K562 (cell line): ENCODE measurements at regions not wholly inside any gene's neighbourhood (a gene's known extent, or its start where the extent isn't known, plus 50 kb on each side); places are given as distances from the start of the nearest gene placed in this dataset.

Source experiments
- ATAC-seq: fragments of 200-7000 bp; cut with Tn5 transposase; 3 replicates; pipeline ENCODE4 v1.9.1; 2020; ENCODE audit warnings: moderate library complexity
- BruUV-seq: library from RNA; stranded (reverse); fragments of 400-500 nt; replicated peaks from 2 replicates; lab custom pipeline; 2021; lab: Mats Ljungman, UMichigan
- CTCF ChIA-PET: fragments of 300-600 bp; formaldehyde crosslinking; extraction: SDS; loops from one replicate; lab custom pipeline; 2021; ENCODE audit warnings: low intra/inter-chr PET ratio; lab: Yijun Ruan, JAX
- POLR2A ChIA-PET: fragments of 300-600, 350-650 bp; sonication (Branson Sonifier 250); formaldehyde crosslinking; extraction: SDS; loops from one replicate; lab custom pipeline; 2021; ENCODE audit warnings: antibody characterized with exemption, inconsistent platforms; lab: Yijun Ruan, JAX
- DNase-seq, 4 experiments: peaks; one replicate each; pipeline versions ENCODE4 v3.0.0 to v3.0.0-alpha.2; 2011 to 2018; ENCODE audit warnings: low spot score in 3 of 4, mixed read lengths in 3 of 4; ENCODE audit errors: extremely low read depth in 1 of 4
- FAIRE-seq: peaks from 2 replicates; lab custom pipeline; 2011; peaks lifted over from hg19 to GRCh38; lab: Jason Lieb, UNC
- H2AFZ ChIP-seq: 2 replicates; pipeline ENCODE4 v1.6.0; 2011; ENCODE audit warnings: low read depth, low read length, control low read depth, inconsistent platforms
- H3K27ac ChIP-seq: fragments of 200-600 bp; 3 replicates; pipeline ENCODE4 v1.8.0; 2011; ENCODE audit warnings: low read depth, mild to moderate bottlenecking, control low read depth, inconsistent platforms, low read length, moderate library complexity, mixed read lengths; ENCODE audit errors: extremely low read depth
- H3K27me3 ChIP-seq, 2 experiments: fragments of 300-600 bp in 1 of 2; 2 replicates in 1 of 2; 3 replicates in 1 of 2; pipeline versions ENCODE4 v1.6.0 to v1.8.0; 2011; ENCODE audit warnings: inconsistent platforms in 2 of 2, low read length in 2 of 2, mild to moderate bottlenecking in 1 of 2, mixed read lengths in 1 of 2, moderate library complexity in 1 of 2; ENCODE audit not compliant: control insufficient read depth in 2 of 2, insufficient read depth in 2 of 2
- H3K36me3 ChIP-seq: fragments of 300-600 bp; 3 replicates; pipeline ENCODE4 v1.8.0; 2011; ENCODE audit warnings: mild to moderate bottlenecking, low read length, inconsistent platforms; ENCODE audit not compliant: control insufficient read depth, insufficient read depth
- H3K4me1 ChIP-seq, 2 experiments: fragments of 200-600 bp in 1 of 2; replicated peaks in 1 of 2; 2 replicates in 1 of 2; 3 replicates in 1 of 2; pipeline versions ENCODE4 v1.5.1 to v1.8.0; 2011; ENCODE audit warnings: inconsistent platforms in 2 of 2, low read length in 2 of 2, mild to moderate bottlenecking in 1 of 2, mixed read lengths in 1 of 2, moderate library complexity in 1 of 2; ENCODE audit not compliant: control insufficient read depth in 2 of 2, insufficient read depth in 2 of 2
- H3K4me2 ChIP-seq: 2 replicates; pipeline ENCODE4 v1.6.1; 2011; ENCODE audit warnings: low read length, control low read depth, inconsistent platforms, mixed read lengths; ENCODE audit not compliant: insufficient read depth
- H3K4me3 ChIP-seq: fragments of 200-600 bp; sonication (generic), shearing (Covaris generic); 2 replicates; pipeline ENCODE4 v1.5.1; 2016; ENCODE audit warnings: control low read depth, inconsistent platforms
- H3K79me2 ChIP-seq: fragments of 200-600 bp; 3 replicates; pipeline ENCODE4 v1.8.0; 2011; ENCODE audit warnings: low read length, inconsistent platforms; ENCODE audit not compliant: control insufficient read depth, insufficient read depth
- H3K9ac ChIP-seq, 2 experiments: 2 replicates each; pipeline versions ENCODE4 v1.6.0 to v1.6.1; 2011; ENCODE audit warnings: low read depth in 2 of 2, low read length in 2 of 2, control low read depth in 1 of 2, inconsistent platforms in 1 of 2, mild to moderate bottlenecking in 1 of 2, mixed read lengths in 1 of 2; ENCODE audit not compliant: insufficient read depth in 1 of 2
- H3K9me1 ChIP-seq: one replicate; pipeline ENCODE4 v1.6.0; 2011; ENCODE audit warnings: inconsistent platforms, mild to moderate bottlenecking, low read length, moderate library complexity; ENCODE audit not compliant: control insufficient read depth, insufficient read depth
- H3K9me3 ChIP-seq: replicated peaks from 2 replicates; pipeline ENCODE4 v1.5.1; 2011; ENCODE audit warnings: low read depth, low read length, inconsistent platforms; ENCODE audit not compliant: control insufficient read depth, insufficient read depth
- H4K20me1 ChIP-seq: replicated peaks from 2 replicates; pipeline ENCODE4 v1.6.1; 2011; ENCODE audit warnings: low read length, inconsistent platforms, mixed read lengths; ENCODE audit not compliant: control insufficient read depth, insufficient read depth
- ARHGAP35 ChIP-seq: fragments of 450-650 bp; IDR thresholded peaks from 2 replicates; pipeline ENCODE4 v1.6.1; 2018; ENCODE audit not compliant: partially characterized antibody
- ARID1B ChIP-seq: fragments of 450-650 bp; IDR thresholded peaks from 2 replicates; pipeline ENCODE4 v1.6.1; 2016; ENCODE audit warnings: antibody characterized with exemption, mild to moderate bottlenecking, inconsistent platforms
- EP300 ChIP-seq: IDR thresholded peaks from 2 replicates; pipeline ENCODE4 v1.6.1; 2012; ENCODE audit warnings: low read length, improper control_type of control experiment
- FOXA1 ChIP-seq: fragments of 450-650 bp; IDR thresholded peaks from 2 replicates; pipeline ENCODE4 v1.6.1; 2016; ENCODE audit warnings: mild to moderate bottlenecking, borderline replicate concordance
- GATAD2B ChIP-seq: fragments of 450-650 bp; IDR thresholded peaks from 2 replicates; pipeline ENCODE4 v1.6.1; 2017; ENCODE audit warnings: mild to moderate bottlenecking, borderline replicate concordance
- MAX ChIP-seq: sonication (generic); formaldehyde crosslinking; IDR thresholded peaks from 2 replicates; pipeline ENCODE4 v1.9.0; 2022; ENCODE audit warnings: mild to moderate bottlenecking, missing genetic modification reagents
- MXD1 ChIP-seq: fragments of 250-450 bp; sonication (Bioruptor Pico); IDR thresholded peaks from 2 replicates; pipeline ENCODE4 v1.8.0; 2021; ENCODE audit warnings: borderline replicate concordance, mild to moderate bottlenecking, moderate library complexity; ENCODE audit not compliant: poor library complexity, severe bottlenecking
- PRPF4 ChIP-seq: fragments of 200-400 bp; formaldehyde crosslinking; IDR thresholded peaks from one replicate; pipeline ENCODE4 v1.6.1; 2017; ENCODE audit warnings: low read length, low read depth, mild to moderate bottlenecking; ENCODE audit not compliant: insufficient read depth, poor library complexity, severe bottlenecking
- RAD51 ChIP-seq: fragments of 450-650 bp; IDR thresholded peaks from 2 replicates; pipeline ENCODE4 v1.7.1; 2016; ENCODE audit warnings: low read depth, mild to moderate bottlenecking, borderline replicate concordance
- RBBP5 ChIP-seq: fragments of 200-600 bp; sonication (generic); IDR thresholded peaks from 2 replicates; pipeline ENCODE4 v1.6.1; 2012; ENCODE audit warnings: borderline replicate concordance, mild to moderate bottlenecking, low read length, control low read depth, inconsistent platforms; ENCODE audit not compliant: insufficient read depth, poor library complexity, severe bottlenecking
- RBM39 ChIP-seq: fragments of 200-400 bp; formaldehyde crosslinking; optimal IDR thresholded peaks from 2 replicates; pipeline ENCODE3; 2018; ENCODE audit warnings: low read depth, low read length
- RUNX1 ChIP-seq: sonication (generic); IDR thresholded peaks from 2 replicates; pipeline ENCODE4 v1.6.1; 2016; ENCODE audit warnings: antibody characterized with exemption, low read depth
- SIN3B ChIP-seq: fragments of 450-650 bp; IDR thresholded peaks from 2 replicates; pipeline ENCODE4 v1.6.1; 2017; ENCODE audit warnings: low read depth, mild to moderate bottlenecking, moderate library complexity
- SRF ChIP-seq, 2 experiments: fragments of 250-450, 450-650 bp in 1 of 2; sonication (Bioruptor Pico) in 1 of 2; sonication (generic) in 1 of 2; formaldehyde crosslinking; IDR thresholded peaks; 2 replicates each; pipeline versions ENCODE4 v1.5.0 to v1.5.1; 2020 to 2022; ENCODE audit warnings: mild to moderate bottlenecking in 1 of 2, missing genetic modification reagents in 1 of 2
- TRIM24 ChIP-seq, 2 experiments: fragments of 450-650 bp; IDR thresholded peaks; 2 replicates each; pipeline ENCODE4 v1.6.1; 2016
- TSC22D4 ChIP-seq: fragments of 450-650 bp; IDR thresholded peaks from 2 replicates; pipeline ENCODE4 v1.6.1; 2016; ENCODE audit warnings: missing genetic modification characterization, missing biosample characterization, control low read depth
- ZBTB43 ChIP-seq: sonication (generic); formaldehyde crosslinking; IDR thresholded peaks from 2 replicates; pipeline ENCODE4 v1.8.0; 2023; ENCODE audit warnings: mild to moderate bottlenecking, missing genetic modification reagents
- ZBTB8A ChIP-seq: fragments of 450-650 bp; IDR thresholded peaks from 2 replicates; pipeline ENCODE4 v1.6.1; 2018; ENCODE audit warnings: mild to moderate bottlenecking, moderate library complexity; ENCODE audit not compliant: partially characterized antibody
- ZEB2 ChIP-seq: fragments of 450-650 bp; IDR thresholded peaks from 2 replicates; pipeline ENCODE4 v1.6.1; 2016
- ZNF143 ChIP-seq: sonication (generic); formaldehyde crosslinking; IDR thresholded peaks from 2 replicates; pipeline ENCODE4 v1.9.0; 2022; ENCODE audit warnings: mild to moderate bottlenecking, missing genetic modification reagents
- ZNF444 ChIP-seq: fragments of 250-450 bp; sonication (Bioruptor Pico); IDR thresholded peaks from 2 replicates; pipeline ENCODE4 v1.4.0; 2020; ENCODE audit warnings: mild to moderate bottlenecking, moderate library complexity
- ZNF589 ChIP-seq: fragments of 200-800 bp; sonication (Bioruptor generic); IDR thresholded peaks from 2 replicates; pipeline ENCODE4 v1.6.1; 2016; ENCODE audit warnings: low read depth, missing genetic modification characterization, missing compliant biosample characterization
- ZSCAN32 ChIP-seq: fragments of 450-650 bp; formaldehyde crosslinking; IDR thresholded peaks from 2 replicates; pipeline ENCODE4 v1.4.0; 2020; ENCODE audit warnings: mild to moderate bottlenecking, moderate library complexity
- WGBS: fragments of 100-300 bp; shearing (Covaris generic); methylation state at CpG from one replicate; pipeline ENCODE4 v1.1.6; 2016; ENCODE audit warnings: low coverage, mixed read lengths; ENCODE audit not compliant: insufficient coverage; ENCODE audit errors: missing lambda C conversion rate; 5-methylcytosine and 5-hydroxymethylcytosine counted together
- in situ Hi-C: fragments of 300-500 bp; cut with MboI; formaldehyde crosslinking; loops from 4 replicates; pipeline ENCODE4 v1.15.0; 2018; ENCODE audit warnings: inconsistent platforms, mixed read lengths
- intact Hi-C: fragments of 100-400 bp; cut with micrococcal nuclease; formaldehyde crosslinking; loops from 2 replicates; pipeline ENCODE4 v1.14.2; 2022

DNA sequence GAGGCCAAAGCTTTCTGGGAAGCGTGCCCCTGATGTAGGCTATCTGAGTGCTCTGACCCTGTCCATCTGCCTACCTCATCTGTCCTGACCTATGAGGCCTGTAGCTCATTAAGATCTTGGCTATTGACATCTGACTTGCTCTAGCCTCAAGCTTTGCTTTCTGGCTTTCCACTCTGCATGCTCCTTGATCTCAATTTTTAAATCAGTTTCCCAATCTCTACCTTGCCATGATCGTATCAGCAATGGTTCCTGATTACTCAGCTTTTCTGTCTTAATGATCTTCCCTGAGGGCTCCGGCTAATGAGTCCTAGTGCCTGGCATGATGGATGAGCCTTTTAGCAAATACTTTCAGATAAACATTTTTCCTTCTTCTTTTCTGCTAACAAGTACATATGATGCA is 262.0 kb downstream of the NDFIP2 start (continued):
- TF ChIP-seq ARHGAP35: no peak
- TF ChIP-seq ZEB2: no peak
- no peak for TF ChIP-seq FOXA1
- TF ChIP-seq MXD1 (CRISPR knock-in tag): no peak

- no peak for FAIRE-seq
- POLR2A ChIA-PET: no interaction called here
- Histone ChIP-seq H3K79me2 (no peaks in the 10 kb centered on the region), H3K4me2 (no peak overlapping the region), H3K4me1 (no peaks in the 10 kb centered on the region), H3K27me3 (no peaks in the 10 kb centered on the region), H3K4me3 (no peak overlapping the region), H3K9me1 (no peaks in the 10 kb centered on the region), H3K9ac (no peak overlapping the region), H4K20me1 (no peaks in the 10 kb centered on the region), H2AFZ (no peak overlapping the region), H3K9me3 (no peaks in the 10 kb centered on the region), H3K27ac (no peak overlapping the region), H3K36me3 (no peaks in the 10 kb centered on the region)
- in situ Hi-C loops (no loop called here), intact Hi-C loops (no loop called here)
- ATAC-seq: no peak
- no TSS peak for BruUV-seq
- TF ChIP-seq ARID1B (no peak), GATAD2B (no peak), SIN3B (no peak), RAD51 (no peak), TSC22D4 (tag) (no peak), ZNF143 (CRISPR knock-in tag) (no peak), RBM39 (no peak), ZBTB43 (CRISPR knock-in tag) (no peak), ZSCAN32 (no peak), EP300 (no peak), PRPF4 (no peak), SRF (CRISPR knock-in tag; IDR thresholded peaks at IDR 0.05) (no peak), MAX (CRISPR knock-in tag) (no peak), ZNF589 (no peak), TRIM24 (IDR thresholded peaks at IDR 0.05) (no peak), ZBTB8A (no peak), RUNX1 (no peak), ZNF444 (CRISPR knock-in tag) (no peak), RBBP5 (no peak)
- WGBS: 0% methylated on average over 6 of the region's 6 CpGs
- CTCF ChIA-PET: no interaction called here
- no peak for DNase-seq
These were observed 260.0 kb downstream of the NDFIP2 start for GRCh38 chr13:79740991-79741390.
